DND-41 (cell line): ENCODE measurements at regions not wholly inside any gene's neighbourhood (a gene's known extent, or its start where the extent isn't known, plus 50 kb on each side); places are given as distances from the start of the nearest gene placed in this dataset.

Source experiments
- EZH2 ChIP-seq: IDR thresholded peaks from 3 replicates; pipeline ENCODE4 v1.6.1; 2012; ENCODE audit warnings: borderline replicate concordance, low read depth, mild to moderate bottlenecking, moderate library complexity, low read length, inconsistent platforms; ENCODE audit not compliant: severe bottlenecking
- TF ChIP-seq, protein P1 (sequence below): IDR thresholded peaks from 2 replicates; pipeline ENCODE4 v1.5.1; 2012; ENCODE audit warnings: borderline replicate concordance, low read length, moderate library complexity, mild to moderate bottlenecking; ENCODE audit not compliant: poor library complexity, severe bottlenecking; ENCODE audit errors: extremely low read depth

DNA sequence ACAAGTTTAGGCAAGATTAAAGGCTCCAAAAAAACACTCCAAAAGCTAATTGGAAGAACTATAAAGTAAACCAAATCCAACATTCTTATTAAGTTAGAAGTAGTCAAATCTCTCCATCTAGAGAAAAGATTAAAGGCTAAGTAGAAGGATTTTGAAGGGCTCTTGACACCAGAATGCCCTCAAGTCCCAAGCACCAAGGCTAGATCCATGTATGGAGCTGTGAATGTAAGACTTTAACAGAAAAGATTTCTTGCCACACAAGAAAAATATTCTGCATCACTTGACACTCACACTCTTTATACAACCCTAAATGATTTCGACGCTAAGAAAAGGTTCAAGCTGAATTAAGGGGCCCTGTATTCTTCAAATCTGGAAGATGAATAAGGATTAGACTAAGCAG is 345.2 kb downstream of the VGLL3 start:
- TF ChIP-seq, protein P1, sequence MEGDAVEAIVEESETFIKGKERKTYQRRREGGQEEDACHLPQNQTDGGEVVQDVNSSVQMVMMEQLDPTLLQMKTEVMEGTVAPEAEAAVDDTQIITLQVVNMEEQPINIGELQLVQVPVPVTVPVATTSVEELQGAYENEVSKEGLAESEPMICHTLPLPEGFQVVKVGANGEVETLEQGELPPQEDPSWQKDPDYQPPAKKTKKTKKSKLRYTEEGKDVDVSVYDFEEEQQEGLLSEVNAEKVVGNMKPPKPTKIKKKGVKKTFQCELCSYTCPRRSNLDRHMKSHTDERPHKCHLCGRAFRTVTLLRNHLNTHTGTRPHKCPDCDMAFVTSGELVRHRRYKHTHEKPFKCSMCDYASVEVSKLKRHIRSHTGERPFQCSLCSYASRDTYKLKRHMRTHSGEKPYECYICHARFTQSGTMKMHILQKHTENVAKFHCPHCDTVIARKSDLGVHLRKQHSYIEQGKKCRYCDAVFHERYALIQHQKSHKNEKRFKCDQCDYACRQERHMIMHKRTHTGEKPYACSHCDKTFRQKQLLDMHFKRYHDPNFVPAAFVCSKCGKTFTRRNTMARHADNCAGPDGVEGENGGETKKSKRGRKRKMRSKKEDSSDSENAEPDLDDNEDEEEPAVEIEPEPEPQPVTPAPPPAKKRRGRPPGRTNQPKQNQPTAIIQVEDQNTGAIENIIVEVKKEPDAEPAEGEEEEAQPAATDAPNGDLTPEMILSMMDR, result no peak
- TF ChIP-seq EZH2, result no peak
